Endothelial cell (in vitro differentiated cells): ENCODE measurements at regions not wholly inside any gene's neighbourhood (a gene's known extent, or its start where the extent isn't known, plus 50 kb on each side); places are given as distances from the start of the nearest gene placed in this dataset.

Experiments
- DNase-seq: peaks from one replicate; pipeline ENCODE4 v3.0.0; 2021; ENCODE audit warnings: low spot score
- H3K27ac Mint-ChIP-seq: one replicate; pipeline ENCODE4 v1.8.0; 2021; ENCODE audit warnings: mixed read lengths, inconsistent platforms; ENCODE audit not compliant: unreplicated experiment
- H3K27me3 Mint-ChIP-seq: one replicate; pipeline ENCODE4 v1.8.0; 2021; ENCODE audit warnings: mild to moderate bottlenecking, moderate library complexity, mixed read lengths, inconsistent platforms; ENCODE audit not compliant: unreplicated experiment
- H3K36me3 Mint-ChIP-seq: one replicate; pipeline ENCODE4 v1.8.0; 2021; ENCODE audit warnings: mild to moderate bottlenecking, low read depth, mixed read lengths, inconsistent platforms; ENCODE audit not compliant: unreplicated experiment
- H3K4me1 Mint-ChIP-seq: one replicate; pipeline ENCODE4 v1.8.0; 2021; ENCODE audit warnings: mild to moderate bottlenecking, mixed read lengths, inconsistent platforms; ENCODE audit not compliant: unreplicated experiment
- H3K4me3 Mint-ChIP-seq: one replicate; pipeline ENCODE4 v1.8.0; 2021; ENCODE audit warnings: mild to moderate bottlenecking, mixed read lengths, inconsistent platforms; ENCODE audit not compliant: unreplicated experiment
- H3K9me3 Mint-ChIP-seq: one replicate; pipeline ENCODE4 v1.8.0; 2021; ENCODE audit warnings: mixed read lengths, inconsistent platforms; ENCODE audit not compliant: unreplicated experiment
- TF ChIP-seq, protein P1 (sequence below): fragments of 200-600 bp; sonication (generic); IDR thresholded peaks from one replicate; pipeline ENCODE4 v1.5.0; 2021; ENCODE audit warnings: antibody characterized with exemption; ENCODE audit not compliant: unreplicated experiment

DNA sequence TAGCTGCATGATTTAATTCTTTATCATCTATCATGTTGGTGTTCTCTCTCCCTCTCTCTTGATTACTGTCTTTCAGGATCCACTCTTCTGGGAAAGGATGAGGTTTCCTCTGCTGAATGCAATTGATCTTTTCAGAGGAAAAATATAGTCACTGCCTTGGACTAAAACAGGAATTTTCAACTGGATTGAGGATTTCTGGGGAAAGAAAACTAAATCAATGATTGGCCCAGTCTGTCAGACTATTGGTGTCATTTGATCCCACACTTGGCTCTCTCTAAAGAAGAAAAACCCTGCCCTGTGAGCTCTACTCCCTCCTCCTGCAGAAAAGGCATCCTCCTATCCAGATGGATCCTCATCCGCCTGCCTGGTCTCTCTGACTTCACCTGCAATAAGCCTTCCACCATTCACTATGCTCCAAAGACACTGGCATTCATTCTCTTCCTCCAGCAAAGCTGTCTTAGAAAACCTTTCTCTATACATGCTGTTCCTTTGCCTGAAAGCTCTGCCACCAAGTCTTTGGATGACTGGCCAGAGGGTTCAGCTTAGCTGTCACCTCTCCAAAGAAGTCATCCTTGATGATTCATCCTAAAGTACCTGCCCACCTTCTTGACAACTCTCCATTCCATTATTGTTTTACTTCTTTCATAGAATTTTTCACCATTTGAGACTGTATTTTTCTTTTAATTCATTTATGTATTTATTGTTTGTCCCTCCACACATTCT, 127.7 kb upstream of the CAND1 start:
- DNase-seq: no peak
- Mint-ChIP-seq H3K36me3 (no peaks in the 10 kb centered on the region), H3K27ac (no peak overlapping the region), H3K4me1 (no peaks in the 10 kb centered on the region), H3K9me3 (no peaks in the 10 kb centered on the region), H3K27me3 (no peaks in the 10 kb centered on the region), H3K4me3 (no peak overlapping the region)
- TF ChIP-seq, protein P1, sequence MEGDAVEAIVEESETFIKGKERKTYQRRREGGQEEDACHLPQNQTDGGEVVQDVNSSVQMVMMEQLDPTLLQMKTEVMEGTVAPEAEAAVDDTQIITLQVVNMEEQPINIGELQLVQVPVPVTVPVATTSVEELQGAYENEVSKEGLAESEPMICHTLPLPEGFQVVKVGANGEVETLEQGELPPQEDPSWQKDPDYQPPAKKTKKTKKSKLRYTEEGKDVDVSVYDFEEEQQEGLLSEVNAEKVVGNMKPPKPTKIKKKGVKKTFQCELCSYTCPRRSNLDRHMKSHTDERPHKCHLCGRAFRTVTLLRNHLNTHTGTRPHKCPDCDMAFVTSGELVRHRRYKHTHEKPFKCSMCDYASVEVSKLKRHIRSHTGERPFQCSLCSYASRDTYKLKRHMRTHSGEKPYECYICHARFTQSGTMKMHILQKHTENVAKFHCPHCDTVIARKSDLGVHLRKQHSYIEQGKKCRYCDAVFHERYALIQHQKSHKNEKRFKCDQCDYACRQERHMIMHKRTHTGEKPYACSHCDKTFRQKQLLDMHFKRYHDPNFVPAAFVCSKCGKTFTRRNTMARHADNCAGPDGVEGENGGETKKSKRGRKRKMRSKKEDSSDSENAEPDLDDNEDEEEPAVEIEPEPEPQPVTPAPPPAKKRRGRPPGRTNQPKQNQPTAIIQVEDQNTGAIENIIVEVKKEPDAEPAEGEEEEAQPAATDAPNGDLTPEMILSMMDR: no peak

DNA sequence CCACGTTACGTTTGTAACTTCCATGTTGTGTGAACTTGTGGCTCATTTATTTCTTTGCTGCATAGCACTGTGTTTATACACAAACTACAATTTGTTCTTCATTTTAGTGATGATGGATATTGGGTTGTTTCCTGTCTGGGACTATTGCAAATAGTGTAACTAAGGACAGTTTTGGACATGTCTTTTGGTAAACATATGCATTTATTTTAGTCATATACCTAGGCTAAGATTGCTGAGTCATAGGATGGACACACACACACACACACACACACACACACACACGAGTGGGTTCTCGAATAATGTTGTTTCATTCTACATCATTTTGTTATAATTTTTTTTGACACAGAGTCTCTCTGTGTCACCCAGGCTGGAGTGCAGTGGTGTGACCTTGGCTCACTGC, 123.5 kb upstream of the CAND1 start:
- H3K27me3 Mint-ChIP-seq: no peaks in the 10 kb centered on the region
- H3K4me3 Mint-ChIP-seq: no peak overlapping the region
- no peaks in the 10 kb centered on the region for H3K9me3 Mint-ChIP-seq
- H3K36me3 Mint-ChIP-seq: no peaks in the 10 kb centered on the region
- no peak overlapping the region for H3K27ac Mint-ChIP-seq
- DNase-seq: no peak
- H3K4me1 Mint-ChIP-seq: no peaks in the 10 kb centered on the region
- TF ChIP-seq, protein P1: no peak

DNA sequence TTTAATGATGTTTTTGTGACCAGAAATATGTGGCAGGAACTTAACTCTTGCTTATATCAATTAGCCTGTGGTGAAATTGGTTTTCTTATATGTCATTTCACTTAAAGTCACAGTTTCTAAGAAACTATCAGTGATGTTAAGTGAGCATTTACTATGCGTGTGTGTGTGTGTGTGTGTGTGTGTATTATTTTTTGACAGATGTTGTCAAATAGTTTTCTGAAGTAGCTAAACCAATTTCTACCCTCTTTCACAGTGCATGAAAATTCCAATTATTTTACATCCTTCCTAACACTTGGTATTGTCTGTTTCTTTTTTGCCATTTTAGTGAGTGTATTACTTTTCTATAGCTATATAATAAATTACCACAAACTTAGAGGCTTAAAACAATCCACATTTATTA, 122.1 kb upstream of the CAND1 start:
- Mint-ChIP-seq H3K9me3 (no peaks in the 10 kb centered on the region), H3K27me3 (no peaks in the 10 kb centered on the region), H3K4me1 (no peaks in the 10 kb centered on the region), H3K4me3 (no peak overlapping the region), H3K27ac (no peak overlapping the region), H3K36me3 (no peaks in the 10 kb centered on the region)
- no peak for DNase-seq
- TF ChIP-seq, protein P1: no peak

DNA sequence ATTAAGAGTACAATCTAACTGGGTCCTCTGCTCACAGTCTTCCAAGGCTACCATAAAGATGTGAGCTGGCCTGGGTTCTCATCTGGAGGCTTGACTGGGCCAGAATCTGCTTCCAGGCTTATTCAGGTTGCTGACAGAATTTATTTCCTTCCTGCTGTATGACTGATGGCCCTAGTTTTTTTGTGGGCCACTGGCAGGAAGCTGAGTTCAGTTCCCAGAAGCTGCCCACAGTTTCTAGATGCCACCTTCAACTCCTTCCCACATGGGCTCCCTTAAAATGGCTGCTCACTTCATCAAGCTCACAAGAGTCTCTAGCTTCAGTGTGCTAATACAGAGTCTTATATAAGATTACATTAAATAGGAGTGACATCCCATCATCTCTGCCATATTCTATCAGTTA, 121.7 kb upstream of the CAND1 start:
- no peak overlapping the region for H3K27ac Mint-ChIP-seq
- H3K9me3 Mint-ChIP-seq: no peaks in the 10 kb centered on the region
- TF ChIP-seq, protein P1: no peak
- H3K4me3 Mint-ChIP-seq: no peak overlapping the region
- DNase-seq: no peak
- H3K27me3 Mint-ChIP-seq: no peaks in the 10 kb centered on the region
- no peaks in the 10 kb centered on the region for H3K4me1 Mint-ChIP-seq
- H3K36me3 Mint-ChIP-seq: no peaks in the 10 kb centered on the region

DNA sequence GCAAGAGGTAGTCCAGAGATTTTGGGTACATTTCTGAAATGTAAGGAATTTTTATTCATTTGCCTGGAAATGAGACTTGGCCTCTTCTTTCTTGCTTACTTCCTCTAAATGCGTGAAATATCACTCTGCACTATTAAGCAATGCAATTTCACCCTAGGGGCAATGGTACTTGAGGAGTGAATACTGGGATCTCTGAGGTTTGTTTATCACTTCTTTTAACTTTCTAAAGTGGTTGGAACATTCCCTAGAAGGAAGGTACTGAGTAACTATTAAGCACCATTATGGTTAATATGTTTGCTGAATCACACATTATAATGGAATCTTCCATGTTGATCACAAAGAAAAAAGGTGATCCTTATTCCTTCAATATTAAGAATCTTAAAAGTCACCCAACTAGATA, 120.9 kb upstream of the CAND1 start:
- H3K4me3 Mint-ChIP-seq: no peak overlapping the region
- H3K9me3 Mint-ChIP-seq: no peaks in the 10 kb centered on the region
- no peaks in the 10 kb centered on the region for H3K27me3 Mint-ChIP-seq
- H3K4me1 Mint-ChIP-seq: no peaks in the 10 kb centered on the region
- TF ChIP-seq, protein P1: no peak
- H3K36me3 Mint-ChIP-seq: no peaks in the 10 kb centered on the region
- DNase-seq: no peak
- no peak overlapping the region for H3K27ac Mint-ChIP-seq
